ENCODE measurements at regions not wholly inside any gene's neighbourhood (a gene's known extent, or its start where the extent isn't known, plus 50 kb on each side); places are given as distances from the start of the nearest gene placed in this dataset.

GRCh38 chr10:8726084-8726778 is 671.7 kb downstream of the GATA3 start:
- no peak for DNase-seq

- DNase-seq = no peak
These were observed 672.2 kb downstream of the GATA3 start for GRCh38 chr10:8726779-8727084.

GRCh38 chr10:8731121-8732095 is 676.9 kb downstream of the GATA3 start:
- no peak for DNase-seq

- DNase-seq = no peak
These were observed 684.5 kb downstream of the GATA3 start for GRCh38 chr10:8738987-8739386.

GRCh38 chr10:8752146-8752843 is 697.8 kb downstream of the GATA3 start:
- DNase-seq = no peak

- no peak for DNase-seq
These were observed 703.5 kb downstream of the GATA3 start for GRCh38 chr10:8758029-8758428.

GRCh38 chr10:8766899-8767298 is 712.4 kb downstream of the GATA3 start:
- DNase-seq = no peak

- DNase-seq = no peak
These were observed 713.1 kb downstream of the GATA3 start for GRCh38 chr10:8767591-8767990.

- no peak for DNase-seq
These were observed 713.9 kb downstream of the GATA3 start for GRCh38 chr10:8768341-8768740.

GRCh38 chr10:8768852-8769251 is 714.4 kb downstream of the GATA3 start:
- no peak for DNase-seq

GRCh38 chr10:8776926-8777622 is 722.6 kb downstream of the GATA3 start:
- no peak for DNase-seq

GRCh38 chr10:8778713-8779112 is 724.2 kb downstream of the GATA3 start:
- no peak for DNase-seq

GRCh38 chr10:8787649-8788048 is 733.2 kb downstream of the GATA3 start:
- DNase-seq = no peak

- no peak for DNase-seq
These were observed 735.9 kb downstream of the GATA3 start for GRCh38 chr10:8790390-8790789.

GRCh38 chr10:8794860-8795259 is 740.4 kb downstream of the GATA3 start:
- DNase-seq = no peak

- no peak for DNase-seq
These were observed 745.9 kb downstream of the GATA3 start for GRCh38 chr10:8800426-8800825.

- DNase-seq = no peak
These were observed 749.5 kb downstream of the GATA3 start for GRCh38 chr10:8803992-8804391.

- DNase-seq = no peak
These were observed 756.2 kb downstream of the GATA3 start for GRCh38 chr10:8810677-8811076.

GRCh38 chr10:8811201-8811600 is 756.7 kb downstream of the GATA3 start:
- DNase-seq = no peak

- DNase-seq = no peak
These were observed 761.5 kb downstream of the GATA3 start for GRCh38 chr10:8815969-8816368.

- no peak for DNase-seq
These were observed 762.8 kb downstream of the GATA3 start for GRCh38 chr10:8817299-8817698.

- DNase-seq = no peak
These were observed 771.1 kb downstream of the GATA3 start for GRCh38 chr10:8825611-8826010.

- DNase-seq = no peak
These were observed 775.1 kb downstream of the GATA3 start for GRCh38 chr10:8829592-8829991.
